HG03469 (cell line): ENCODE measurements at regions not wholly inside any gene's neighbourhood (a gene's known extent, or its start where the extent isn't known, plus 50 kb on each side); places are given as distances from the start of the nearest gene placed in this dataset.

Source experiments
- ATAC-seq: cut with Tn5 transposase; IDR thresholded peaks from one replicate; pipeline ENCODE4 v1.9.1; 2021; ENCODE audit warnings: mild to moderate bottlenecking, moderate library complexity, moderate number of reproducible peaks; ENCODE audit not compliant: unreplicated experiment

GRCh38 chr7:85464042-85464651, 277.3 kb upstream of the SEMA3D start:
- no peak for ATAC-seq

GRCh38 chr7:85462671-85463070, 275.8 kb upstream of the SEMA3D start:
- ATAC-seq, result no peak

GRCh38 chr7:85457911-85458310, 271.1 kb upstream of the SEMA3D start:
- no peak for ATAC-seq

GRCh38 chr7:85456254-85456653, 269.4 kb upstream of the SEMA3D start:
- no peak for ATAC-seq

- no peak for ATAC-seq
Observed at GRCh38 chr7:85454904-85455303, 268.0 kb upstream of the SEMA3D start.

- ATAC-seq, result no peak
Observed at GRCh38 chr7:85452674-85453073, 265.8 kb upstream of the SEMA3D start.

GRCh38 chr7:85449478-85449877, 262.6 kb upstream of the SEMA3D start:
- no peak for ATAC-seq

GRCh38 chr7:85447004-85447403, 260.1 kb upstream of the SEMA3D start:
- ATAC-seq, result no peak

GRCh38 chr7:85426487-85426960, 239.7 kb upstream of the SEMA3D start:
- no peak for ATAC-seq

GRCh38 chr7:85424298-85424697, 237.4 kb upstream of the SEMA3D start:
- no peak for ATAC-seq

- ATAC-seq, result no peak
Observed at GRCh38 chr7:85423209-85423895, 236.5 kb upstream of the SEMA3D start.

GRCh38 chr7:85415743-85416142, 228.9 kb upstream of the SEMA3D start:
- no peak for ATAC-seq

- ATAC-seq, result no peak
Observed at GRCh38 chr7:85413718-85414117, 226.9 kb upstream of the SEMA3D start.

- ATAC-seq, result no peak
Observed at GRCh38 chr7:85412912-85413311, 226.1 kb upstream of the SEMA3D start.

GRCh38 chr7:85407391-85407790, 220.5 kb upstream of the SEMA3D start:
- no peak for ATAC-seq

- no peak for ATAC-seq
Observed at GRCh38 chr7:85405016-85405902, 218.4 kb upstream of the SEMA3D start.

GRCh38 chr7:85396676-85397075, 209.8 kb upstream of the SEMA3D start:
- no peak for ATAC-seq

GRCh38 chr7:85392789-85393188, 205.9 kb upstream of the SEMA3D start:
- no peak for ATAC-seq

- ATAC-seq, result no peak
Observed at GRCh38 chr7:85392326-85392725, 205.5 kb upstream of the SEMA3D start.

GRCh38 chr7:85386460-85386859, 199.6 kb upstream of the SEMA3D start:
- ATAC-seq, result no peak

- ATAC-seq, result no peak
Observed at GRCh38 chr7:85384392-85384791, 197.5 kb upstream of the SEMA3D start.

GRCh38 chr7:85381212-85381611, 194.4 kb upstream of the SEMA3D start:
- no peak for ATAC-seq
